ENCODE measurements at regions not wholly inside any gene's neighbourhood (a gene's known extent, or its start where the extent isn't known, plus 50 kb on each side); places are given as distances from the start of the nearest gene placed in this dataset.

- no peak for TF ChIP-seq CTCF (IDR thresholded peaks at IDR 0.05)
- no peak for TF ChIP-seq POLR2A (IDR thresholded peaks at IDR 0.05)
These were observed 174.2 kb upstream of the CDH12 start for GRCh38 chr5:23027331-23027730.

Measured in testis (tissue), 2 donors.